ENCODE measurements at regions not wholly inside any gene's neighbourhood (a gene's known extent, or its start where the extent isn't known, plus 50 kb on each side); places are given as distances from the start of the nearest gene placed in this dataset.

DNA sequence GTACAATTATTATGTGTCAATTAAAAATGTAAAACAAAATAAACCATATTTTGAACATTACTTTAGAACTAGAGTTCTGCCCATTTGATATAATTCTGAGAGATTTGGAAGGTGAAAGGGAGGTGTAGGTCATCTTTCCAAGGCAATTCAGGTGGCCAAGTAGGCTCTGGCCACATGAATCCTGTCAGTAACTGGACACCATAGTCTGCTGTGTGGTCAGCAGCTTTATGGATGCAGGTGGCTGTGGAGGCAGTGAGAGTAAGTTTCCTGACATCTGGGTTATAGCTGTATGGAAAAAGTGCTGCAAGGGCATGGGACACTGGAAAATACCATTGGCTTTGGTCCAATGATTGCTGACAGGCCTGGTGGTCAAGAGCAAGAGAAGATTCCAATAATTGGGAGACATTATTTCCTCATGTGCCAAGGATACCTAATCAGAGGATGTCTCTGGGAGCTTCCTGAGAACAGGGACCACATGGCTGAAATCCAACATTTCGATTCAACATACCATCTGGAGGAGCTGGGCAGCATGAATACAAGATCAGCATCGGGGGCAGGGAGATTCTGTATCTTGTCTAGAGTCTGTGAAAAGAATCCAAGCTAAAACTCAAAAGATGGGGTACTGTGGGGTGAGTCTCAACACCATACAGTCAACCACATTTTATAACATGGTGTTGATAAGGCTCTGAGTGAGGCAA is 523.1 kb downstream of the MID1IP1 start:
- Histone ChIP-seq H3K9me1 (ENCODE audit: control insufficient read depth, insufficient read depth, low read length) (no peaks in the 10 kb centered on the region), H3K9ac (ENCODE audit: insufficient read depth in 1 of 2, low read depth in 2 of 2, low read length in 2 of 2) (no peak overlapping the region), H3K4me3 (no peak overlapping the region), H3K4me1 (replicated peaks in 1 of 2; ENCODE audit: control insufficient read depth in 2 of 2, insufficient read depth in 2 of 2, low read length in 2 of 2) (no peaks in the 10 kb centered on the region), H3K79me2 (ENCODE audit: control insufficient read depth, insufficient read depth, low read length) (no peaks in the 10 kb centered on the region), H3K9me3 (replicated peaks; ENCODE audit: control insufficient read depth, insufficient read depth, low read depth, low read length) (no peaks in the 10 kb centered on the region), H4K20me1 (replicated peaks; ENCODE audit: control insufficient read depth, insufficient read depth, low read length) (no peaks in the 10 kb centered on the region), H3K4me2 (ENCODE audit: insufficient read depth, low read length) (no peak overlapping the region), H3K36me3 (ENCODE audit: control insufficient read depth, insufficient read depth, low read length) (no peaks in the 10 kb centered on the region), H2AFZ (ENCODE audit: low read depth, low read length) (no peak overlapping the region), H3K27me3 (ENCODE audit: control insufficient read depth in 2 of 2, insufficient read depth in 2 of 2, low read length in 2 of 2) (no peaks in the 10 kb centered on the region; a peak in 1 of 5 replicates), H3K27ac (ENCODE audit: extremely low read depth, low read depth, low read length) (no peak overlapping the region)
- 0% methylated on average over 2 of the region's 2 CpGs for WGBS (ENCODE audit: insufficient coverage, low coverage, missing lambda C conversion rate)
- in situ Hi-C loops (cut with MboI) (no loop called here), intact Hi-C loops (cut with micrococcal nuclease) (no loop called here)
- FAIRE-seq (no peak), ATAC-seq (no peak), DNase-seq (ENCODE audit: extremely low read depth in 1 of 4, low spot score in 3 of 4) (no peak)
- ChIA-PET CTCF (ENCODE audit: low intra/inter-chr PET ratio) (no interaction called here), POLR2A (no interaction called here)
- TF ChIP-seq, protein P1, sequence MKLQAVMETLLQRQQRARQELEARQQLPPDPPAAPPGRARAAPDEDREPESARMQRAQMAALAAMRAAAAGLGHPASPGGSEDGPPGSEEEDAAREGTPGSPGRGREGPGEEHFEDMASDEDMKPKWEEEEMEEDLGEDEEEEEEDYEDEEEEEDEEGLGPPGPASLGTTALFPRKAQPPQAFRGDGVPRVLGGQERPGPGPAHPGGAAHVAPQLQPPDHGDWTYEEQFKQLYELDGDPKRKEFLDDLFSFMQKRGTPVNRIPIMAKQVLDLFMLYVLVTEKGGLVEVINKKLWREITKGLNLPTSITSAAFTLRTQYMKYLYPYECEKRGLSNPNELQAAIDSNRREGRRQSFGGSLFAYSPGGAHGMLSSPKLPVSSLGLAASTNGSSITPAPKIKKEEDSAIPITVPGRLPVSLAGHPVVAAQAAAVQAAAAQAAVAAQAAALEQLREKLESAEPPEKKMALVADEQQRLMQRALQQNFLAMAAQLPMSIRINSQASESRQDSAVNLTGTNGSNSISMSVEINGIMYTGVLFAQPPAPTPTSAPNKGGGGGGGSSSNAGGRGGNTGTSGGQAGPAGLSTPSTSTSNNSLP (IDR thresholded peaks at IDR 0.05; ENCODE audit: borderline replicate concordance, low read depth, low read length), result no peak
- TF ChIP-seq BRCA1 (IDR thresholded peaks at IDR 0.05) (no peak), BRCA1 (CRISPR knock-in tag; IDR thresholded peaks at IDR 0.05) (no peak), LCOR (CRISPR knock-in tag; IDR thresholded peaks at IDR 0.05) (no peak), IRF2 (CRISPR knock-in tag; IDR thresholded peaks at IDR 0.05) (no peak), ZNF263 (CRISPR knock-in tag; IDR thresholded peaks at IDR 0.05; ENCODE audit: borderline replicate concordance) (no peak), ZC3H8 (IDR thresholded peaks at IDR 0.05) (no peak), ATF1 (CRISPR knock-in tag; IDR thresholded peaks at IDR 0.05) (no peak), ATF1 (tag; IDR thresholded peaks at IDR 0.05) (no peak)
- no TSS peak for BruUV-seq (replicated peaks)
